ENCODE measurements at regions not wholly inside any gene's neighbourhood (a gene's known extent, or its start where the extent isn't known, plus 50 kb on each side); places are given as distances from the start of the nearest gene placed in this dataset.

DNA sequence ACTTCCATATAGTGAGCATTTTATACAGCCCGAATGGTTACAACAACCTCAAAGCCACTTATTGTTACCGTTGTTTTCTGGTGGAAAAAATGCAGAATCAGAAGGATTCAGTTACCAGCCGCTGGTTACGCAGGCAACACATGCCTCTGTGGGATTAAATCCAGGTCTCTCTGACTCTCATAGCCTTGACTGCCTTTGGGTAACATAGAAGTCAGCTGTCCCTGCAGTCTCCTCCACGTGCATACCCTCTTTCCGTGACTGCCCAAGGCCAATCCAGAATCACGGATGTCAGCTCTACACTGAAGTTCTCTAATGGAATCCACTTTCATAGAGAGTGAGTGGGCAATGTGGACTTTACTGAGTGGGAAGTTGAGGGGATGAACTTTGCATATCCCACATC lies 189.5 kb upstream of the DNAJC19 start (continued):
- TF ChIP-seq ZNF404 (tag by site-specific recombination; IDR thresholded peaks at IDR 0.05) (no peak), ZNF16 (tag by site-specific recombination; IDR thresholded peaks at IDR 0.05; ENCODE audit: low read depth) (no peak), ZNF2 (tag by site-specific recombination; IDR thresholded peaks at IDR 0.05) (no peak), KLF10 (tag by site-specific recombination; IDR thresholded peaks at IDR 0.05) (no peak), ZNF529 (tag by site-specific recombination; IDR thresholded peaks at IDR 0.05; ENCODE audit: insufficient replicate concordance) (no peak), IKZF3 (tag by site-specific recombination; IDR thresholded peaks at IDR 0.05) (no peak), SP2 (tag by site-specific recombination; IDR thresholded peaks at IDR 0.05) (no peak), OSR2 (tag by site-specific recombination; IDR thresholded peaks at IDR 0.05) (no peak)

DNA sequence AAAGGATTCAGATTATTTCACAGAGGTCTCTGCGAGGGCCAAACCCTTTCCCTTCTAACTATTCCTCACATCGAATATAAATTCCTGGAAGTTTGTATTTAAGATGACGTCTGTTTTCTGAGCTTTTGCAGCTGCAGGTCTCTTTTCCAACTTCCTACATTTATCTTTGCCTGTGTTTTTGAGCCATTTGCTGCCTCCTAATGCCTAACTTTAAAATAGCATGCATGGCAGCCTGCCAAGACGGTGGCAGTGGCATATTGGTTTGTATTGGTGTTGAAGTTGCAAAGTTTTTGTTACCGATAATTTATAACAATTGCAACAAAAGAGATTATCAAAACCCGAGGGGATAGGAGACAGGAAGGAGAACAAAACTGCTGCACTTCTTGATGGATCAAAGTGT lies 187.1 kb upstream of the DNAJC19 start:
- POLR2A ChIA-PET = interaction anchor here (0.6 kb wide), 1 partner anchor 12 kb away, joined by 3 read pairs; no protein-coding TSS in a partner anchor

DNA sequence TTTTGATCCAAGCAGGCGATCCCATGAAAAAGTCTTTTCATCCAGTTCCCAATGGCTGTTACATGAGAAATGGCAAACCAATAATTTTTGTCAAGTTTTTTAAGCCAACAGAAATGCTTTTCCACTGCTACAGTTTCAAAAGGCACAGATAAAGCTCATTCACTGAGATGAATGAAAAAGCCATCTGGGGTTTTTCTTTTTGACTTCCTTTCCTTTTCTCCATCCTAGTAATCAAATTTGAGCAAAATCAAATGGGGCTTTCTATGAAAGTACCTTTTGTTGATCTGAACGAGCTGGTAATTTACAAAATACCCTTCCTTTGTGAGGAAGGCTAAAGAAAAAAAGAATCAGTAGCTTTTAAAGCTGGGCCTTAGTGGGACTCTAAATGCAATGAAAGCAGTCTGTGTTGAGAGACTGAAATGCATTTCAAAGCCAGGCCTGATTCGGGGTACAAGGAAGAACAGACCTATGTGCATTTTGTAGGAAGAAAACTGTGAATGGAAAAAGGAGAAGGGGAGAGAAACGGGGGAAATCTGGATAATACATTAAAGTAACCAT lies 185.2 kb upstream of the DNAJC19 start:
- POLR2A ChIA-PET = no interaction called here
- Histone ChIP-seq H3K9me3 (ENCODE audit: control insufficient read depth, insufficient read depth, low read depth, low read length) (no peaks in the 10 kb centered on the region), H3K27ac (ENCODE audit: extremely low read depth, low read depth, low read length) (no peak overlapping the region), H3K4me1 (ENCODE audit: control insufficient read depth, insufficient read depth, low read length) (no peaks in the 10 kb centered on the region), H3K36me3 (ENCODE audit: control insufficient read depth in 2 of 2, insufficient read depth in 1 of 2, low read length in 2 of 2) (no peaks in the 10 kb centered on the region), H3K4me3 (ENCODE audit: low read depth, low read length) (no peak overlapping the region)
- CTCF ChIA-PET = no interaction called here
- no peak for TF ChIP-seq BCL11B (tag by site-specific recombination; IDR thresholded peaks at IDR 0.05; ENCODE audit: low read depth)
- no peak for TF ChIP-seq KLF1 (tag by site-specific recombination; IDR thresholded peaks at IDR 0.05)
- TF ChIP-seq, protein P1, sequence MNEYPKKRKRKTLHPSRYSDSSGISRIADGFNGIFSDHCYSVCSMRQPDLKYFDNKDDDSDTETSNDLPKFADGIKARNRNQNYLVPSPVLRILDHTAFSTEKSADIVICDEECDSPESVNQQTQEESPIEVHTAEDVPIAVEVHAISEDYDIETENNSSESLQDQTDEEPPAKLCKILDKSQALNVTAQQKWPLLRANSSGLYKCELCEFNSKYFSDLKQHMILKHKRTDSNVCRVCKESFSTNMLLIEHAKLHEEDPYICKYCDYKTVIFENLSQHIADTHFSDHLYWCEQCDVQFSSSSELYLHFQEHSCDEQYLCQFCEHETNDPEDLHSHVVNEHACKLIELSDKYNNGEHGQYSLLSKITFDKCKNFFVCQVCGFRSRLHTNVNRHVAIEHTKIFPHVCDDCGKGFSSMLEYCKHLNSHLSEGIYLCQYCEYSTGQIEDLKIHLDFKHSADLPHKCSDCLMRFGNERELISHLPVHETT (tag by site-specific recombination; IDR thresholded peaks at IDR 0.05) = no peak
- TF ChIP-seq YY1 (tag by site-specific recombination; IDR thresholded peaks at IDR 0.05) = no peak
- no peak for TF ChIP-seq ZBTB8A (tag by site-specific recombination; IDR thresholded peaks at IDR 0.05)
- TF ChIP-seq ZBTB7A (tag by site-specific recombination; IDR thresholded peaks at IDR 0.05; ENCODE audit: low read depth) = no peak
- TF ChIP-seq ZNF610 (tag by site-specific recombination; IDR thresholded peaks at IDR 0.05; ENCODE audit: borderline replicate concordance) = no peak
- TF ChIP-seq, protein P2, sequence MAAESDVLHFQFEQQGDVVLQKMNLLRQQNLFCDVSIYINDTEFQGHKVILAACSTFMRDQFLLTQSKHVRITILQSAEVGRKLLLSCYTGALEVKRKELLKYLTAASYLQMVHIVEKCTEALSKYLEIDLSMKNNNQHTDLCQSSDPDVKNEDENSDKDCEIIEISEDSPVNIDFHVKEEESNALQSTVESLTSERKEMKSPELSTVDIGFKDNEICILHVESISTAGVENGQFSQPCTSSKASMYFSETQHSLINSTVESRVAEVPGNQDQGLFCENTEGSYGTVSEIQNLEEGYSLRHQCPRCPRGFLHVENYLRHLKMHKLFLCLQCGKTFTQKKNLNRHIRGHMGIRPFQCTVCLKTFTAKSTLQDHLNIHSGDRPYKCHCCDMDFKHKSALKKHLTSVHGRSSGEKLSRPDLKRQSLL (tag by site-specific recombination; IDR thresholded peaks at IDR 0.05) = no peak
- TF ChIP-seq ZNF600 (tag by site-specific recombination; IDR thresholded peaks at IDR 0.05) = no peak
- no peak for TF ChIP-seq ZFP41 (tag by site-specific recombination; IDR thresholded peaks at IDR 0.05; ENCODE audit: borderline replicate concordance)

More for the DNA sequence above, 187.1 kb upstream of the DNAJC19 start:
- Histone ChIP-seq H3K9me3 (ENCODE audit: control insufficient read depth, insufficient read depth, low read depth, low read length) (no peaks in the 10 kb centered on the region), H3K27ac (ENCODE audit: extremely low read depth, low read depth, low read length) (no peak overlapping the region), H3K4me1 (ENCODE audit: control insufficient read depth, insufficient read depth, low read length) (no peaks in the 10 kb centered on the region), H3K36me3 (ENCODE audit: control insufficient read depth in 2 of 2, insufficient read depth in 1 of 2, low read length in 2 of 2) (no peaks in the 10 kb centered on the region), H3K4me3 (ENCODE audit: low read depth, low read length) (no peak overlapping the region)
- TF ChIP-seq ZNF610 (tag by site-specific recombination; IDR thresholded peaks at IDR 0.05; ENCODE audit: borderline replicate concordance) = no peak
- no peak for TF ChIP-seq ZNF184 (tag by site-specific recombination; IDR thresholded peaks at IDR 0.05)
- TF ChIP-seq OSR2 (tag by site-specific recombination; IDR thresholded peaks at IDR 0.05) = 0 out of 2 replicates have a peak, but pooled peaks have one; percentile 41
- TF ChIP-seq IKZF3 (tag by site-specific recombination; IDR thresholded peaks at IDR 0.05) = 0 out of 2 replicates have a peak, but pooled peaks have one; percentile 10
- TF ChIP-seq ZNF660 (tag by site-specific recombination; IDR thresholded peaks at IDR 0.05) = peak; percentile 54; the same call in 1 of the 2 replicates
- 0 out of 2 replicates have a peak, but pooled peaks have one; percentile 46 for TF ChIP-seq ZSCAN30 (tag by site-specific recombination; IDR thresholded peaks at IDR 0.05)
- TF ChIP-seq ZBTB1 (tag by site-specific recombination; IDR thresholded peaks at IDR 0.05) = no peak
- no peak for TF ChIP-seq ZSCAN23 (tag by site-specific recombination; IDR thresholded peaks at IDR 0.05)
- no peak for TF ChIP-seq EGR2 (tag by site-specific recombination; IDR thresholded peaks at IDR 0.05; ENCODE audit: low read depth)
- peak; percentile 40; the same call in 1 of the 2 replicates for TF ChIP-seq ZNF830 (tag by site-specific recombination; IDR thresholded peaks at IDR 0.05; ENCODE audit: low read depth)
- peak; percentile 64 for TF ChIP-seq ZNF654 (tag by site-specific recombination; IDR thresholded peaks at IDR 0.05; ENCODE audit: low read depth)
- no peak for TF ChIP-seq ZNF112 (tag by site-specific recombination; IDR thresholded peaks at IDR 0.05)
- TF ChIP-seq ZNF423 (tag by site-specific recombination; IDR thresholded peaks at IDR 0.05) = no peak
- no peak for TF ChIP-seq ZNF600 (tag by site-specific recombination; IDR thresholded peaks at IDR 0.05)
- TF ChIP-seq, protein P3, sequence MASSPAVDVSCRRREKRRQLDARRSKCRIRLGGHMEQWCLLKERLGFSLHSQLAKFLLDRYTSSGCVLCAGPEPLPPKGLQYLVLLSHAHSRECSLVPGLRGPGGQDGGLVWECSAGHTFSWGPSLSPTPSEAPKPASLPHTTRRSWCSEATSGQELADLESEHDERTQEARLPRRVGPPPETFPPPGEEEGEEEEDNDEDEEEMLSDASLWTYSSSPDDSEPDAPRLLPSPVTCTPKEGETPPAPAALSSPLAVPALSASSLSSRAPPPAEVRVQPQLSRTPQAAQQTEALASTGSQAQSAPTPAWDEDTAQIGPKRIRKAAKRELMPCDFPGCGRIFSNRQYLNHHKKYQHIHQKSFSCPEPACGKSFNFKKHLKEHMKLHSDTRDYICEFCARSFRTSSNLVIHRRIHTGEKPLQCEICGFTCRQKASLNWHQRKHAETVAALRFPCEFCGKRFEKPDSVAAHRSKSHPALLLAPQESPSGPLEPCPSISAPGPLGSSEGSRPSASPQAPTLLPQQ (tag by site-specific recombination; IDR thresholded peaks at IDR 0.05) = no peak
- no peak for TF ChIP-seq ZNF341 (tag by site-specific recombination; IDR thresholded peaks at IDR 0.05; ENCODE audit: low read depth)
- TF ChIP-seq SCRT2 (tag by site-specific recombination; IDR thresholded peaks at IDR 0.05) = no peak
- TF ChIP-seq, protein P4, sequence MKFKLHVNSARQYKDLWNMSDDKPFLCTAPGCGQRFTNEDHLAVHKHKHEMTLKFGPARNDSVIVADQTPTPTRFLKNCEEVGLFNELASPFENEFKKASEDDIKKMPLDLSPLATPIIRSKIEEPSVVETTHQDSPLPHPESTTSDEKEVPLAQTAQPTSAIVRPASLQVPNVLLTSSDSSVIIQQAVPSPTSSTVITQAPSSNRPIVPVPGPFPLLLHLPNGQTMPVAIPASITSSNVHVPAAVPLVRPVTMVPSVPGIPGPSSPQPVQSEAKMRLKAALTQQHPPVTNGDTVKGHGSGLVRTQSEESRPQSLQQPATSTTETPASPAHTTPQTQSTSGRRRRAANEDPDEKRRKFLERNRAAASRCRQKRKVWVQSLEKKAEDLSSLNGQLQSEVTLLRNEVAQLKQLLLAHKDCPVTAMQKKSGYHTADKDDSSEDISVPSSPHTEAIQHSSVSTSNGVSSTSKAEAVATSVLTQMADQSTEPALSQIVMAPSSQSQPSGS (tag by site-specific recombination; IDR thresholded peaks at IDR 0.05; ENCODE audit: low read depth) = 0 out of 2 replicates have a peak, but pooled peaks have one; percentile 28
- TF ChIP-seq, protein P2 (tag by site-specific recombination; IDR thresholded peaks at IDR 0.05) = no peak
- CTCF ChIA-PET = interaction anchor here (0.9 to 1.1 kb wide), 2 partner anchors 73 to 379 kb away, joined by 3 to 7 read pairs; no protein-coding TSS in a partner anchor

Data from HEK293 (cell line).